NCI-H526 treated with DMSO at 0.1 percent for 48 hours (cell line): ENCODE measurements at regions not wholly inside any gene's neighbourhood (a gene's known extent, or its start where the extent isn't known, plus 50 kb on each side); places are given as distances from the start of the nearest gene placed in this dataset.
A peak's percentile ranks its signal among the peaks of the same experiment; 100 is the strongest.

Experiments used
- DNase-seq: peaks from one replicate; lab custom pipeline; 2025; lab: John Stamatoyannopoulos, UW

DNA sequence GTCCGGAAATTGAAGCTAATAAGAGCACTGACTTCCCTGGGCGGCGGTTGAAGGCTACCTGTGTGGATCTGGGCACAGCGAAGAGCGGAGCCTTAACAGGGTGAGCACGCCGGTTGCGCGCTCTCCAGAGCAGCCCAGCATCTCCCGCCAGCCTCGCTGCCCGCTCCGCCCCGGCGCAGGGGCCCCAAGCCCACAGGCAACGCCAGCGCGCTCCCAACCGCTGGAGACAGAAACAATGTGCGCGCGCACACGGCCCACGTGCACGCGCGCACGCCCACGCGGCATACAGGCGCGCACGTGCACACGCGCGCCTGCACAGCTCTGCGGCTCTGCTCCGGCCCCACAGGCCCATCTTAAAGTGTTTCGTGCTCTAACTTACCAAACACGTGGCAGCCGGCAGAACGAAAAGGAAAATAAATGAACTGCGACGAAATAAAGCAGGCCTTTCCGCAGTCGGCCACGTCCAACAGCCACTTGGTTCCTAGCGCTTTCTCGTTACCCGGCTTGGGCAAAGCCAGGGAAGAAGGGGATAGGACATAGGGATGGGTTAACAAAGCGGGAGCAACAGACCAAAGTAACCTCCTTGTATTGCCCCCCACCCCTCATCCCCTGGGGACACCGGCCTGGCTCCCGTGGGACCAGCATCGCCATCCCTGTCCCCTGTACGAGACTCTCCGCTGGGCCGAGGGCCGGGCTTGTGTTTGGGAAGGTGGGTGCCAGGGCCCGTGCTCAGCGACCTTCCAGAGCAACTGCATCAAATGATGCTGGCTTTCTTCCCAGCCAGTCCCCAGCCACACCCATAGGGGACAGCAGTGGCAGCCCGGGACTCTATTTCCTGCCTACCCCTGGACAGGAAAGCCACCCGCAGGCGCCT is 203.7 kb downstream of the ABHD5 start:
- DNase-seq = peak; percentile 67

DNA sequence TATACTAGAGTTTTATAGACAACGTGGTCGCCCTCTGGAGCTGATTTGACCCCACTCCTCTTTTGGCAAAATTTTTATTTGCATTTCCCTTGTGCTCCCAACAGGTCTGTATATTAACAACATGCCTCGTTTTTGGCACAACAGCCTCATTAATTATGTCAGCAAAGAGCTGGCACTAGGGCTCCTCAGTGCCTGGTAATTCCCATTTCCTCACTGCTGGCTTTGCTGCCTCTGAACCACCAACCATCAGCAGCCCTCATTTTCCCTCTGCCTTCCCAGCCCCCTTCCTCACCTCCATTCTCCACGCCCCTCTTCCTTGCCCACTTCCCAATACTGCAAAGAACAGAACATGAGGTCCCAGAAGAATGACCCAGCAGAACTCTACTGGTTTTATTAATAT is 204.8 kb downstream of the ABHD5 start:
- DNase-seq = no peak

DNA sequence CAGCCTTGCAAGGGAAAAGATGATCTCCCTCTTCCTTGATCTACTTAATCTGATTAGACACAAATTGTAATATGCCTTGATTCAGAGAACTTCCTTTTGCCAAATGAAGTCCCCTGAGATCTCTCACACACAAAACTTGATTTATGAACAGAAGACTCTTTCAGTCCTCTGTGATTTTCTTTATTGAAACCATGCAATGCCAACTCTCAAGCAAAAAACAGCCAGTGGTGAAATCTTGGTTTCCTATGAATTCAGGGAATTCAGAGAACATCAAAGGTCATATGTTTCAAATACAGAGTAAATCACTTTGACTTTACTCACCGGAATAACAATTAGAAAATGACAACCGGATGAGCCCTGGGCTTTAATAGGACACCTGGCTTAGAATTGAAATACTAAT is 211.7 kb downstream of the ABHD5 start:
- DNase-seq = no peak

- no peak for DNase-seq
Measured at GRCh38 chr3:43905157-43905556, 214.4 kb downstream of the ABHD5 start.

- no peak for DNase-seq
Measured at GRCh38 chr3:43906849-43907507, 216.2 kb downstream of the ABHD5 start.

- no peak for DNase-seq
Measured at GRCh38 chr3:43907508-43907858, 216.7 kb downstream of the ABHD5 start.

- no peak for DNase-seq
Measured at GRCh38 chr3:43908456-43908855, 217.7 kb downstream of the ABHD5 start.

DNA sequence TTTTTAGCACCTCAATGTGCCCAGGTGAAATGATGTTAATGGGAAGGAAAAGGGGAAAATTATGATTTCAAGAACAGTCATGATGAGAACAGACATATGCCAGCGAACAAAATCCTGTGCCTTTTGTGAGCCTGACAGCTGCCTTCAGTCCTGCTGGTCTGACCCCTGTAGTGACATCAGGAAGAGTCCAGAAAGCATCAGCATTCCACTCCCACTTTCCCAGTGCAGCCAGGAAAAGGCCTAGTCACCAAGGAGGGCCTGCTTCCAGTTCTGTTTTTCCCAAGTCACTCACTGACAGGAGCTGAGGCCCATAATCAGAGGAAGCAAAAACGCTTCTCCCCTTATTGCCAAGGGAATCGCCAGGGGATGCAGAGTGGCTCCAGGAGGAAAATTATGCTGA is 218.4 kb downstream of the ABHD5 start:
- no peak for DNase-seq

DNA sequence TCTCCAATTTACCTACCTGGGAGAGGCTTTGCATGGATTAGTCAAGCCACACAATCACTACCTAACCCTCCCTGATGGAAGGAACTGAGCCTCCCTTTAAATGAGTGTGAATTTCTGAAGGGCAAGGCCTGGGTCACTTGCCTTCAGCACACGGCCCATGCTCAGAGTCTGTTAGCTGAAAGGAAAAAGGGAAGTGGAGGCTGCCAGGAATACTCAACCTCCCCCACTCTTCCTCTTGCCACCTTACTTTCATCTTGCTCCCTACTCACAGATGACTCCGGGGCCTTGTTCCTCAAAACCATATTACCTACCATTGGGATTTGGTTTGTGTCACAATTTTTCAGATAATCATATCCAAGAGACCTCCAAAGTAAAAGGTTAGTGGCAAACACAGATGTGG is 220.0 kb downstream of the ABHD5 start:
- no peak for DNase-seq

GRCh38 chr3:43913036-43913948 is 222.6 kb downstream of the ABHD5 start:
- DNase-seq = no peak

DNA sequence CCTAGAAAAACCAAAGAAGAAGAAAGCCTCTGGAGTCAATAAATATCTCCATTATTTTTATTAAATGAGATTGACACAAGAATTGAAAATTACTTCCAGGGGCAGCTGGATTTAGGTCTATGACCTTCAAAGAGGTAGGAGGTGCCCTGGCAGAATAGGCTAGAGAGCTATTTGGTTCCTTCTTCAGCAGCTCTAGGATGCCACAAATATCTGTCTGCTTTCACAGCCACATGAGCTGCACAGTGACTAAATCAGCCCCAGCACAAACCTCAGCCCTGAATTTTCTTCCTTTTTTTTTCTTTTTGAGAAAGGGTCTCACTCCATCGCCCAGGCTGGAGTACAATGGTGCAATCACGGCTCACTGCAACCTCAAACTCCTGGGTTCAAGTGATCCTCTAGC is 223.5 kb downstream of the ABHD5 start:
- DNase-seq = no peak

GRCh38 chr3:43915546-43915945 is 224.8 kb downstream of the ABHD5 start:
- DNase-seq = no peak

GRCh38 chr3:43917361-43917760 is 226.6 kb downstream of the ABHD5 start:
- no peak for DNase-seq

DNA sequence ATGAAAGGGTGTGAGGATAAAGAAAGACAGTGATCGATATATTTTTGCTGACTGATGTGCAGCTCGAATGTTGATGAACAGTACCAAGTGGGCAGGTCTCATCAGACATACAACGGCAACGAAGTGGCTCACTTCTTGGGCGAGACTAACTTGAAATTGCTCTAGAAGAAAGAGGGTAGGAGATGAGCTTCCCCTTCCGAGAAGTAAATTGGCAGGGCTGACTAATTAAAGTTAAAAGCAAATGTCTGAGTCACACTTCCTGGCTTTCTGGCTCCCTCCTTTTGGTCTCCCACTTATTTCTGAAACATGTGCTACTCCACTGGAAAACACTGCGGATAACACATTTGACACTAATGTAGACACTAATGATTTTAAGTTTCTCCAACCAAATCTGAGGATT is 228.3 kb downstream of the ABHD5 start:
- DNase-seq = no peak

DNA sequence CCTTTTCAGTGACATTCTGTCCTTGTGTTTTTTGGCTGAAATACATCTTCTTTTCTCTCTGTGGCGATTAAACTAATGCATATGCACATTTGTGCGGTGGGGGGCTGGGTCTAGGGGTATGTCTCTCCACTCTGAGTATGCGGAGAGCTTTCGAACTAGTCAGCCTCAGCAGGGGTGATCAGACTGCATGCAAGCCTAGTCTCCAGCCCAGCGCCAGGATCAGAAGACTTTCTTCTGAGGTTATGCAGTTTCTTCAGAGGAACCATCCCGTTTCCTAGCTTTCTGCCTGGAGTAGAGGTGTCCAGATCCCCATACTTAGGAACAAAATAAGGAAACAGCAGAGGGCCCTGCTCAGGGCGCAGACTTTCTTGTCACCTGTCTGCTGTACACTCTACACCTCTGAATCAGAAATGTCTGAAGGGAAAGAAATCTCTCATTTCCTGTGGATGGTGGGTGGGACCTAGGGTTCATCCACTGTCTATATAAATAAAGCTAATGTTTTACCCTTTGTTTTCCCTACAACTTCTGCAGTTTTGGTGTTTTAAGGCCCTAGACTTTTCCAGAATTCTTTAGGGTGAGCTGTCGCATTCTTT is 230.4 kb downstream of the ABHD5 start:
- DNase-seq = no peak

DNA sequence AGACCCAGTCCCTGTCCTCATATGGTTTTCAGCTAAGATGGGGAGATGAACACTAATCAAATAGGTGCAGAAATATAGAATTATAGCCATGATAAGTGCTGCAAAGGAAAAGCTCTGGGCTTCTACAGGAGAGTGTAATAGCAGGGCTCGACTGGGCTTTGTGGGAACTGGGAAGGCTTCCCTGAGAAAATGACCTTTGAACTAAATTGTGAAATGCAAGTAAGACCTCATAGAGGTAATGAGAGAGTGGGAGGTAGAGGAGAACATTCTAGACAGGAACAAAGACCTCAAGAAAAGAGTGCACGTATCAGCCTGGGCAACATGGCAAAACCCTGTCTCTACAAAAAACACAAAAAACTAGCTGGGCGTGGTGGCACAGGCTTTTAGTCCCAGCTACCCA is 231.6 kb downstream of the ABHD5 start:
- no peak for DNase-seq

- DNase-seq = no peak
Measured at GRCh38 chr3:43923104-43923882, 232.6 kb downstream of the ABHD5 start.

DNA sequence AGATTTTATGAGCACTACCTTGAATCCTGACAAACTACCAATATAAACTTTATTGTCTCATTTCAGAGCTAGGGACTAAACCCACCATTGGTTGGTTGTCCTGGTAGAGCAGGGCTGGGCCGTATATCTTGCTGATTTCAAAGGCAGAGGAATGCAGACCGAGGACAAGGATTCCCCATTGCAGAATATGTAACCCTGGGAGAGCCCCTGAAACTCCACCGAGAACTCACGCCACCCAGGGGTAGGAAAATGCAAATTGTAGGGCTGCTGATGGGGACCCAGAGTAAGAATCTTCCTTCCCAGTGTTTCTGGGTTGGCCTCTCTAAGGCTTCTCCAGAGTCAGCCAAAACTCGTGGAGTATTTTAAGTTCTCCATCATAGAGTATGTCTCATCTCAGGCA is 235.3 kb downstream of the ABHD5 start:
- no peak for DNase-seq

DNA sequence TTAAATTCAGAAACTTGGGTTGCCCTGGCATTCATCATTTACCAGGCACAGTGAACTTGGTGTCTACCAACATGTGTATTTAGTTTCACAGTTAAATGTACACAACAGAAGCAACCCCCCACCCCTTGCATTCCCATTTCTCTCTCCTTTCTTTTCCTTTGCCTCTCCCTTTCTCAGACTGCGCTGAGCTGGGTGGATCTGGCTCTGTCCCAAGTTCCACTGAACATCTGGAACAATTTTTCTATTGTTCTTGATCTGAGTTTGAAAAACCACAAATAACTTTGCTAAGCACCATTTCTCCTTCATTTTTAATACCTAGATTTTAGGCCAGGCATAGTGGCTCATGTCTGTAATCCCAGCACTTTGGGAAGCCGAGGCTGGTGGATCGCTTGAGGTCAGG is 242.2 kb downstream of the ABHD5 start:
- no peak for DNase-seq

- no peak for DNase-seq
Measured at GRCh38 chr3:43948013-43948412, 257.3 kb downstream of the ABHD5 start.

DNA sequence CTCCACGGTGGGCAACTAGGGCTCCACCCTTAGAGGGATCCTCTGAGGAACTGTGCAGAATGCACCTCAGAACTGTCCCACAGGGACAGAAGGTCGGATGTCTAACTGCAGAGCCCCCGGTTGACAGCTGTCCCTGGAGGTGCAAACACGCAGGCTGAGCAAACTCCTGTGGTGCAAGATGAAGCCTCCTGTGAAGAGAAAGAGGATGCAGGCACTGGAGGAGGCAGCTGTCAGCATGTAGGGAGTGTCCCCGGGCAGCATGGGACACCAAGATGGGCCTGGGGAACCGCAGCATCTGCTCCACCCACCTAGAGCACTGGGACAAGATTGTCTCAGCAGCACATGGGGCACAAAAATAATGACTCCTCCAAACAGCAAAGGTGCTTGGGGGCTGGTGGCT is 258.9 kb downstream of the ABHD5 start:
- DNase-seq = no peak

DNA sequence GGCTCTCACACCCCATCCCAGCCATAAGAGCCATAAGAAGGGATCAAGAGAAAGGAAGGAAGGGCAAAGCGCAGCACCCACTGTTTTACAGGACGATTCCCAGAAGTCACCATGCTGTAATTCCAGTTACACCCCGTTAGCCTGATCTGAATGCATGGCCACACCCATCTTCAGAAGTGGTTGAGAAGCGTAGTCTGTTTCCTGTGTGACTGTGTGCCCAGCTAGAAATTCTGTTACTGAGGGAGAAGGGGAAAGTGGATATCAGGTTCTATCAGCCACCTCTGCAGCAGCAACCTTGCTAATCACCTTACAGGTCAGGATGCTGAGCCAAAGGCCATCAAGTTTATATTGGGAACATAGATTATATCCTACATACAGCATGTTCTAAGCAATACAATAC is 260.0 kb downstream of the ABHD5 start:
- DNase-seq = no peak
